CD4-positive, alpha-beta T cell treated with Interleukin-21 for 1 hour (primary cell): ENCODE measurements at regions not wholly inside any gene's neighbourhood (a gene's known extent, or its start where the extent isn't known, plus 50 kb on each side); places are given as distances from the start of the nearest gene placed in this dataset.

Source experiments
- DNase-seq: peaks from one replicate; pipeline ENCODE4 v3.0.0-alpha.2; 2020

GRCh38 chr15:93178371-93178770, 89.4 kb upstream of the RGMA start:
- no peak for DNase-seq

- DNase-seq, result no peak
Measured at GRCh38 chr15:93176065-93176464, 87.1 kb upstream of the RGMA start.

- no peak for DNase-seq
Measured at GRCh38 chr15:93174836-93175235, 85.8 kb upstream of the RGMA start.

DNA sequence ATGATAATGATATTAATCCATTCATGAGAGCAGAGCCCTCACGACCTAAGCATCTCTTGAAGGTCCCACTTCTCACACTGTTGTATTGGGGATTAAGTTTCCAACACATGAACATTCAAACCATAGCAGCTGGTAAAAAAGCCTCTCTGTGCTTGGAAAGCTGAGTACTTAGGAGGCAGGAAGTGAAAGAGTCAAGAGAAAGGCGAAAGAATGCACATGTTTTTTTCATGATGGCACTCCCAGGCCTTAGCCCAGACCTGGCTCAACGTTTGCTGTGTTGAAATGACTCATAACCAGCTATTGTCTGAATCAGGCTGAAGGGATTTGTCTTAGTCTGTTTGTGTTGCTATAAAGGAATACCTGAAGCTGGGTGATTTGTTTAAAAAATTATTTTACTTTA, 84.4 kb upstream of the RGMA start:
- no peak for DNase-seq

DNA sequence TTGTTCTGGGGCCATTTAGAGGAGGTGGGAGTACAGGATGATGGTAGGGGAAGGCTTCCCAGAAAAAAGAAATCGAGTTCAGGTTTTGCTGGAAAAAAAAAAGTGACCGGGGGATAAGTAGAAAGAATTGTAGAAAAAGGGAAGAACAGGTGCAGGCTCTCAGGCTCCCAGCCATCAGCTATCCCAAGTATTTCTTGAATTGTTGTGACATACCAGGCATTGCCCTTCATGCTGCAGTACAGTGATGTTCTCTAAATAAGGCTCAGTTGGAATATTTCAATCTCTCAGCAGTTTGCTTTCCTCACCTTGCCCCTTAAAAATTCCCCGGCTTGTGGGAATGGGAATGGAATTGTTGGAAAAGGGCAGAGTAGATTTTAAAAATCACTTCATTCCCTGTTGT, 82.5 kb upstream of the RGMA start:
- no peak for DNase-seq

GRCh38 chr15:93170329-93170728, 81.3 kb upstream of the RGMA start:
- DNase-seq, result no peak

DNA sequence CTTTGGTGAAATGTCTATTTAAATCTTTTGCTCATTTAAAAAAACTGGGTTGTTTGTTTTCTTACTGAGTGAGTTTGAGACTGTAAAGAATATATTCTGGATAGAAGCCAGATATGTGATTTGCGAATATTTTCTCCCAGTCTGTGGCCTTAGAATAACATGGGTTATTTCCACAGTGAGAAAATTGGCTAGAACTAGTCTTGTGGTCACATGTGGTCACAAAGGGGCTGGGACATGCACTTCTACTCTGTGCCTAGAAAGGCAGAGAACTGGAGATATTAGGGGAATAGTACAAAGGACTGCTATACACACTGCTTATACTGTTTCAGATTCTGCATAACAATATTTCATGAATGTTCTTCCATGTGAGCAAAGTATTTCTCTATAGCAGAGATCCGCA, 79.9 kb upstream of the RGMA start:
- DNase-seq, result no peak

- DNase-seq, result no peak
Measured at GRCh38 chr15:93167291-93167690, 78.3 kb upstream of the RGMA start.

DNA sequence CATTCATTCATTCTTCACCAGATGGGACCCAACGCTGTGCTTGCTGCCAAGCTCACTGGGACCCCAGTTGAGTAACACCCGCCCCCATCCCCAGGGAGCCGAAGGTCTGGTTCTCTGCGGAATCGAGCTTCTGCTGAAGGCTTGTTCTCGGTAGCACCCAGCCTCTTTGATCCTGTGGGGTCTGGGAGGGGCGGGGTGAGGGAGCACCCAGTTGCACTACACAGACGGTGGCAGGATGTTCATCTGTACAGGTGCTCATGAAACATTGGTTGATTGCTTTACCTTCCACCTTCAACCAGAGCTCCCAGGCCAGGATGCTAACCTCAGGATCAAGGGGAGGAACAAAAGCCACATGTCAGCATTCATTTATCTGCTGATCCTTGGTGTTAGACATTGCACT, 77.7 kb upstream of the RGMA start:
- DNase-seq, result no peak

DNA sequence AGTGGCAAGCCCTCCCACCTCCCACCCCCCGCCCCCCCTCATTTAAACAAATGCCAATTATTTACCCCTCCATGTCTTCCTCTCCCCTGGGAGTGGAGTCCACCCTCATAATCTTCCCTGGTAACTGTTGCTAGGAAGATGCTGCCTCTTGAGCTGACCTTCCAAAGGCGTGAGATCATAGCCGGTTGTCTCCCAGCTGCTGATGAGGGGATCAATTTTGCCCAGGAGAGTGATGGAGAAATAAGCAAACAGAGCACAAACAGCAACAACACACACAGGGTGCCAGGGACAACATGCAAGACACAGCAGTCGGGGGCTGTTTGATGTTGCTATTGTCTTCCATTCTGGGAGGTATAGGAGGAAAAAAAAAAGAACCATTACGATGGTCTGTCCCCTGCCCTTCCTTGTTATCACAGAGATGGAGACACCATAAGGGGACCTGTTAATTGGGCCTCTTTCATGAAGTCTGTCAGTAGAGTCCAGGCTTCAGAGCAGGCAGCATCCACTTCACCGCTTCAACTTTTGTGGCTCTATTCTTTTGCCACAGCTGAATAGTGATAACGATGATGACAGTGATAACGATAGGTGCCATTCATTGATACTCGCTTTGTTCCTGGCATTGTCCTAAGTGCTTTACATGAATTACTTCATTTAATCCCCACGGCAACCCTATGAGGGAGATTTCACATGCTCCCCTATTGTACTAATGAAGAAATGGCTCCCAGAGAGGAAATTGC, 76.9 kb upstream of the RGMA start:
- no peak for DNase-seq

DNA sequence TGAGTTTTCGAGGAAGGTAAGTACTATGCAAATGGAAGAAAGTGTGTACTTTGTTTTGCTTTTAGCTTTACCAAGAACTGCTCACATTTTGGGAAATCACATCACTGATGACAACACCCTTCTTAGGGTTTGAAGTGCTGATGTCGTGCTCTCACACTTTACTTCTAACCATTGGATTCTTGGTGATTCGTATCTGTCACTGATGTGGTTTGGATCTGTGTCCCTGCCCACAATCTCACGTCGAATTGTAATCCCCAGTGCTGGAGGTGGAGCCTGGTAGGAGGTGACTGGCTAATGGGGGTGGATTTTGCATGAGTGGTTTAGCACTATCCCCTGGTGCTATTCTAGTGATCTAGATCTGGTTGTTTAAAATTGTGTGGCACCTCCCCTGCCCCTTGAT, 75.4 kb upstream of the RGMA start:
- DNase-seq, result peak; percentile 13

- DNase-seq, result no peak
Measured at GRCh38 chr15:93162560-93162959, 73.5 kb upstream of the RGMA start.

- no peak for DNase-seq
Measured at GRCh38 chr15:93159930-93160329, 70.9 kb upstream of the RGMA start.

- no peak for DNase-seq
Measured at GRCh38 chr15:93158097-93158900, 69.3 kb upstream of the RGMA start.

- DNase-seq, result no peak
Measured at GRCh38 chr15:93154666-93155065, 65.7 kb upstream of the RGMA start.

- no peak for DNase-seq
Measured at GRCh38 chr15:93152951-93153350, 63.9 kb upstream of the RGMA start.

DNA sequence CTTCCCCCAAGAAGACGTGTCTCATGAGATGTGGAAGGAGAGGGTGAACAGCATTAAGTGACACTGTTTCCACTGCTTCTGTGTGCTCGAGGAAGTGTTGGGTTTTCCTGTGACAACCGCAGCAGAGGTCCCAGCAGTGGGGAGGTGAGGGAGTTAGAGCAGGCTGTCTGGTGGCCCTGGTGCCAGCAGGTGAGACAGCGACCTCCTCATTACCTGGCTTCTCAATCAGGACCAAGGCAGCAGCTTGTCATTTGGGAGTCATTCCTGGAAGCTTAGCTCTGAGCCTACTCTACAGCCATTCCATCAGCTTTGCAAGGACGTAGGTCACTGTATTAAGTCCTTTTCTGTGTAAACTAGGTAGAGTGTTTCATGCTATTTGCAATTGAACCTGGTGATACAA, 63.3 kb upstream of the RGMA start:
- DNase-seq, result peak; percentile 61

DNA sequence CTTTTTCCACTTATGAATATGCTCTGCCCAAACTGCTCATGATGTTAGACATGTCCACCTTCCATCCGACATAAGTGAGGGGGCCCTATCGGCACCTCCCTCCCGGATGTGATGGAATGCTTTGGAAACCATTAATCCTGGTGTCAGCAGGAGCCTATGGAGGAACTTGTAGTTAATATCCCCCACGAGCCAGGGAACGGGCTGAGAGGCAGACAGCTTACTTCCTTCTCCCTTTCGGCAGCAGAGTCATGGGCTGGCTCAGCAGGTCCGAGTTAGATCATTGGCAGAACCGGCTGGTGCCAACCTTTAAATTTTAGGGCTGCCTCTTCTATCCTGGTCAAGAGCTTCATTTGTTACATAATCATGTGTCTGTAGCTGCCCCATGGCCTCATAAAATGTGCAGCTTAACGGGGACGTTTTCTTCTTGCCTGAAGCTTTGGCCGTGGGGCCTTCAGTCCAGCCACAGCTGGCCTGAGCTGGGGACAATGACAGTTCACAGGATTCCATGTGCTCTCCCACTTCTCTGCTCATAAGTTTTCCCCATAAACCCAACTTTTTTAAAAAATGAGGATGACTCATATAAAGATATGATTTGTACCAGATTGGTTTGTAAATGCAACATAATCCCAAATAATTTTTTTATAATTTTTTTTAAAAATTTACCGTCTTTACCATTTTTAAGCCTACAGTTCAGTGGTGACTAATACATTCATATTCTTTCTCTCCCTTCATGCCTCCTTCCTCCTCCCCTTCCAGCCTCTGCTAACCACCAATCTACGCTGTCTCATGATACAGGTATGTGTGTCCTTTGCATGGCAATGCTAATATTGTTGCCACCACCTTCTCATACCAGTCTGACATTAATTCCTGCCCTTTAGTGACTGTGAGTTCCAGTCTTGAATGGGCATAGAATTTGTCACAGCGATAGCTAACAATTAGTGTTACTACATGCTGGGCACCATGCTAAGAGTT, 62.2 kb upstream of the RGMA start:
- DNase-seq, result no peak

- DNase-seq, result no peak
Measured at GRCh38 chr15:93146601-93147000, 57.6 kb upstream of the RGMA start.

GRCh38 chr15:93146196-93146595, 57.2 kb upstream of the RGMA start:
- no peak for DNase-seq

DNA sequence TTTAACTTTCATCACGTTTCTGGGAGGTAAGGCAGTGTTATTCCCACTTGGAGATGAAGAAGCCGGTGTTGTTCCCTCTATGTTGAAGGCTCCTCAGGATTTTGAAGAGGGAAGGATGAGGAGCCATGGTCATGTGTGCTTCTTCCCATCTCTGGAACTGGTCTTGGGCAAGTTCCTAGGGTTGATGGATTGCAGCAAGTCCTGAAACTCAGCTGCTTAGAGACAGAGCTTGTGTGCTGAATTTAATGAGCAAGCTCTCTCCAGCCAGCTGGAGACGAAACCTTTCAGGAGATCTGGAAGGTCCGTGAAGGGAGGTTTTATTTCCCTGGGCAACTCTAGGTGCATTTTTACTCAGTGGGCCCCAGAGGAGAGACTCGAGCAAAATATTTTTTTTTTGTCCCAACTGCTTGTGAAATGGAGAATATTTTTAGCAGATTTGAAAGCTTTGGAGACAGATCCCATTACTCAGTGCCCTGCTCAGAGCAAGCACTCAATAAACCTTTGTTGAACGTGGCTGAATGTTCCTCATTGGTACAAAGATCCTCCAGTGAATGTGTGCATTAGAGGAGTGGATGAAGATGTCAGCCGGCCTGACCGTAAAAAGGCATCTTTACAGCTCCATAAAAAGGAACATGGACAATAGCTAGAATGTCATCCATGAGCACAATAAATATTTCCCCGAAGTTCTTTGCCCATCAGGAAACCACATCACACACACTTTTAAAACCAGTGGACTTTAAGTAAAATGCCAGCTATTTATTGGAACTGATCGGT, 55.6 kb upstream of the RGMA start:
- no peak for DNase-seq

GRCh38 chr15:93143186-93143585, 54.2 kb upstream of the RGMA start:
- no peak for DNase-seq

DNA sequence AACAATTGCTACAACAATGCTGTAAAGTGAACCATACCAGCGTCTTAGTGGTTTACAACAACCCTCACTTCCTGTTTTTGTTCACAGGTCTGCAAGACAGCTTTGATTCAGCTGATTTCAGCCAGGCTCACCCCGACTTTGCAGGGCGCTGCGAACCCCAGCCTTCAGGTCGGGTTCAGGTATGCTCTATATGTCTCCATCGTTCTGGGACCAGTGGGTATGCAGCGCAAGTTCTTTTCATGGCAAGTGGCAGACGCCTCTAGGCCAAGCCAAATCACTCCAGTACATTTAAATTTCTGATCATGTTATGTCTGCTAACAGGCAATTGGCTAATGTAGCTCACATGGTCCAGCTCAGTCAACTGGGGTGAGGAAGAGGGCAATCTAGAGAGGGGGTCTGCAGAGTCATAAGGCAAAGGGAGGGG, 52.4 kb upstream of the RGMA start:
- peak; percentile 46 for DNase-seq
